ENCODE measurements at regions not wholly inside any gene's neighbourhood (a gene's known extent, or its start where the extent isn't known, plus 50 kb on each side); places are given as distances from the start of the nearest gene placed in this dataset.
"Not testable (repeated sequence)": the region's sequence is repeated elsewhere in the genome, so short reads cannot be mapped to it uniquely, and the experiment has no call there.

DNA sequence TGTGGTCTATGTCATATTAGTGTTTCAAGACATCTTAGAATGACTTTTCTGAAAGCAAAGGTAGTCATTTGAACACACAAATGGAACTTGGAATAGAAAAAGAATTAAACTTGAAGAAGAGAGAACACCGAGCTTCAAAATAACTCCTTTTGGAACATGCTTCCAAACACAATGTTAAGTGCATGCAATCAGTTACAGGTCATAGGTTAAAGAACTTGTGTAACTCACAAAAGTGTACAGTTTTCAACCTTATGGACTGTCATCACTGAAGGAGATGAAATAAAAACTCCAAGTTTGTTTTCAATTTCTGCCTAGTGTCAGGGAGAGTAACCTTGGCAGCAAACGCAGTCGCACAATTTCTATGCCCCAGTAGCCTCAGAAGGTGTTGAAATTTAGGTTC, 192.9 kb upstream of the NECTIN3 start:
- no peaks in the 10 kb centered on the region for H3K4me1 Mint-ChIP-seq (ENCODE audit: low read depth, unreplicated experiment)
- BruUV-seq (replicated peaks), result no TSS peak
- H3K4me3 Mint-ChIP-seq (ENCODE audit: low read depth, unreplicated experiment), result no peak overlapping the region
- TF ChIP-seq, protein P1, sequence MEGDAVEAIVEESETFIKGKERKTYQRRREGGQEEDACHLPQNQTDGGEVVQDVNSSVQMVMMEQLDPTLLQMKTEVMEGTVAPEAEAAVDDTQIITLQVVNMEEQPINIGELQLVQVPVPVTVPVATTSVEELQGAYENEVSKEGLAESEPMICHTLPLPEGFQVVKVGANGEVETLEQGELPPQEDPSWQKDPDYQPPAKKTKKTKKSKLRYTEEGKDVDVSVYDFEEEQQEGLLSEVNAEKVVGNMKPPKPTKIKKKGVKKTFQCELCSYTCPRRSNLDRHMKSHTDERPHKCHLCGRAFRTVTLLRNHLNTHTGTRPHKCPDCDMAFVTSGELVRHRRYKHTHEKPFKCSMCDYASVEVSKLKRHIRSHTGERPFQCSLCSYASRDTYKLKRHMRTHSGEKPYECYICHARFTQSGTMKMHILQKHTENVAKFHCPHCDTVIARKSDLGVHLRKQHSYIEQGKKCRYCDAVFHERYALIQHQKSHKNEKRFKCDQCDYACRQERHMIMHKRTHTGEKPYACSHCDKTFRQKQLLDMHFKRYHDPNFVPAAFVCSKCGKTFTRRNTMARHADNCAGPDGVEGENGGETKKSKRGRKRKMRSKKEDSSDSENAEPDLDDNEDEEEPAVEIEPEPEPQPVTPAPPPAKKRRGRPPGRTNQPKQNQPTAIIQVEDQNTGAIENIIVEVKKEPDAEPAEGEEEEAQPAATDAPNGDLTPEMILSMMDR (IDR thresholded peaks at IDR 0.05; ENCODE audit: unreplicated experiment), result no peak
- DNase-seq, result no peak
- H3K27ac Mint-ChIP-seq (ENCODE audit: unreplicated experiment), result no peak overlapping the region
- H3K9me3 Mint-ChIP-seq (ENCODE audit: low read depth, unreplicated experiment), result peaks cover 5% of the 10 kb centered on the region
- no peaks in the 10 kb centered on the region for H3K27me3 Mint-ChIP-seq (ENCODE audit: unreplicated experiment)
- intact Hi-C loops (cut with micrococcal nuclease; ENCODE audit: unreplicated experiment), result no loop called here
- CTCF ChIA-PET, result no interaction called here
- H3K36me3 Mint-ChIP-seq (ENCODE audit: insufficient read depth, unreplicated experiment), result no peaks in the 10 kb centered on the region

DNA sequence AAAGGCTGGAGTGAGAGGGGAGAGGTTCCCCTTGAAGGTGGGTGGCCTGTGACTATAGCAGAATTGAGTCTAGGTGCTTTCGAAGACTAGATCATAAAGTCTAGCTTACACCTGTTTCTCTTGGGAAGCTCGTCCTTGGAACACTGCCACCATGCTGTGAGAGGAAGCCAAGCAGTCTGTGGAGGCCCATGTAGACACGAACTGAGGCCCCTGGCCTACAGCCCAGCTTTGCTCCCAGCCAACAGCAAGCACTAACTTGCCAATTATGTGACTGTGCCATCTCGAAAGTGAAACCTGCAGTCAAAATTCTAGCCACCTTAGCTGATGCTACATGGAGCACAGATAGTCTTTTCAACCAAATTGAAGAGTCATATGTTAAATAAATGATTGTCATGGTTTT, 190.5 kb upstream of the NECTIN3 start:
- BruUV-seq (replicated peaks), result no TSS peak
- TF ChIP-seq, protein P1 (IDR thresholded peaks at IDR 0.05; ENCODE audit: unreplicated experiment), result no peak
- Mint-ChIP-seq H3K27ac (ENCODE audit: unreplicated experiment) (no peak overlapping the region), H3K27me3 (ENCODE audit: unreplicated experiment) (no peaks in the 10 kb centered on the region), H3K9me3 (ENCODE audit: low read depth, unreplicated experiment) (no peaks in the 10 kb centered on the region), H3K4me3 (ENCODE audit: low read depth, unreplicated experiment) (no peak overlapping the region), H3K36me3 (ENCODE audit: insufficient read depth, unreplicated experiment) (no peaks in the 10 kb centered on the region), H3K4me1 (ENCODE audit: low read depth, unreplicated experiment) (no peaks in the 10 kb centered on the region)
- CTCF ChIA-PET, result interaction anchor here (1.1 kb wide), 1 partner anchor 175 kb away, joined by 3 read pairs; no protein-coding TSS in a partner anchor
- intact Hi-C loops (cut with micrococcal nuclease; ENCODE audit: unreplicated experiment), result no loop called here
- DNase-seq, result peak; percentile 27

DNA sequence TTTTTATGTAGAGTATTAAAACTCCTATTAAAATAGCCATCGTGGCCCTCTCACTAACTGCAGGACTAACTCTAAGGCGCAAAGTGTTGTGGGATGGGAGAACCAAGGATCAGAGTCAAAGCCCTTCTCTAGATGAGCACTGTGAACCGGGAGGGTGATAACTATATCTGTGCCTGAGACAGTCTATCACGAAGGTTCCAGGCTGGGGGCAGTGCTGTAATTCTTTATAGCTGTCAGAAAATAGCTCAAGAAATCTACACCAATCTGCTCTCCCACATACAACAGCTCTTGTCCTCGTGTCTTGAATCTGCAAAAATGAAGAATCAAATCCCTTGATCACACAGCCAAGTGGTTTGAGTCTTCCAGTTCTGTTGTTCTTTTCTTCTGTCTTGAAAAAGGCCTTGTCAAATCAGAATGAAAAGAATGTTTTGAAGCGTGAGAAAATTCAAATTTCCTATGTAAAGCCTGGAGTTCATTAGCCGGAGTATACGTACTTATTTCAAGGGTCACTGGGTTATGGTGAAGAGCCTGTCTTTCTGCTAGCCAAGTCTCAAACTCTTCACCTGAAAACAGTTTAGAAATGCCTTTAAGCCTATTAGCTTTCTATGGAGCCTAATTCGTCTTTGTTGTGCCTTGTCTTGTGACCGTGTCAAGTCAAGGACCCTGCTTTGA, 185.3 kb upstream of the NECTIN3 start:
- no peak overlapping the region for H3K27ac Mint-ChIP-seq (ENCODE audit: unreplicated experiment)
- BruUV-seq (replicated peaks), result no TSS peak
- intact Hi-C loops (cut with micrococcal nuclease; ENCODE audit: unreplicated experiment), result no loop called here
- no peak overlapping the region for H3K4me3 Mint-ChIP-seq (ENCODE audit: low read depth, unreplicated experiment)
- no peaks in the 10 kb centered on the region for H3K9me3 Mint-ChIP-seq (ENCODE audit: low read depth, unreplicated experiment)
- CTCF ChIA-PET, result no interaction called here
- H3K4me1 Mint-ChIP-seq (ENCODE audit: low read depth, unreplicated experiment), result no peaks in the 10 kb centered on the region
- no peak for DNase-seq
- no peaks in the 10 kb centered on the region for H3K27me3 Mint-ChIP-seq (ENCODE audit: unreplicated experiment)
- H3K36me3 Mint-ChIP-seq (ENCODE audit: insufficient read depth, unreplicated experiment), result no peaks in the 10 kb centered on the region
- TF ChIP-seq, protein P1 (IDR thresholded peaks at IDR 0.05; ENCODE audit: unreplicated experiment), result no peak

DNA sequence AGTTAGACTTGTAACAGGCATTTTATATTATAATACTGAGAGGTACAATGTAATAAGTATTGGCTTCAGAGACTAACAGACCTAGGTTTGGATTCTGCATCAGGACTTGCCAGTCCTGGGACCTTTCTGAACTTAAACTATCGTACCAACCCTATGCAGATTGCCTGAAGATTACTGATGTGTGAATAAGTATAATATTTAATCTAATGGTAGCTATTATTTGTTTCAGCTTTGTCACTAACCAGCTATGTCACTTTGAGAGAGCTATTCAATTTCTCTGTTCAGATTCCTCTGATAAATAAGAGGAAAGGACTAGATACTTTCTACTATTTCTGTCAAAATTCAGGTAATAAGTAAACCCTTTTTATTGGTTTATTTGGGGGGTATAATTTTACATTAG, 184.4 kb upstream of the NECTIN3 start:
- no peak overlapping the region for H3K4me3 Mint-ChIP-seq (ENCODE audit: low read depth, unreplicated experiment)
- no TSS peak for BruUV-seq (replicated peaks)
- no peaks in the 10 kb centered on the region for H3K36me3 Mint-ChIP-seq (ENCODE audit: insufficient read depth, unreplicated experiment)
- no peaks in the 10 kb centered on the region for H3K27me3 Mint-ChIP-seq (ENCODE audit: unreplicated experiment)
- H3K9me3 Mint-ChIP-seq (ENCODE audit: low read depth, unreplicated experiment), result no peaks in the 10 kb centered on the region
- TF ChIP-seq, protein P1 (IDR thresholded peaks at IDR 0.05; ENCODE audit: unreplicated experiment), result no peak
- intact Hi-C loops (cut with micrococcal nuclease; ENCODE audit: unreplicated experiment), result no loop called here
- H3K4me1 Mint-ChIP-seq (ENCODE audit: low read depth, unreplicated experiment), result no peaks in the 10 kb centered on the region
- peak overlapping the region; percentile 39 for H3K27ac Mint-ChIP-seq (ENCODE audit: unreplicated experiment)
- no peak for DNase-seq
- CTCF ChIA-PET, result interaction anchor here (0.6 to 1.0 kb wide), 3 partner anchors 22 to 523 kb away, joined by 3 to 4 read pairs (median 4); no protein-coding TSS in a partner anchor

- H3K4me3 Mint-ChIP-seq (ENCODE audit: low read depth, unreplicated experiment), result not testable (repeated sequence)
Measured at GRCh38 chr3:110888625-110889375, 182.8 kb upstream of the NECTIN3 start.

GRCh38 chr3:110889376-110889699, 182.3 kb upstream of the NECTIN3 start:
- DNase-seq; H3K4me1 Mint-ChIP-seq (ENCODE audit: low read depth, unreplicated experiment); CTCF ChIA-PET; H3K9me3 Mint-ChIP-seq (ENCODE audit: low read depth, unreplicated experiment); H3K27ac Mint-ChIP-seq (ENCODE audit: unreplicated experiment); H3K4me3 Mint-ChIP-seq (ENCODE audit: low read depth, unreplicated experiment); H3K36me3 Mint-ChIP-seq (ENCODE audit: insufficient read depth, unreplicated experiment); intact Hi-C loops (cut with micrococcal nuclease; ENCODE audit: unreplicated experiment); H3K27me3 Mint-ChIP-seq (ENCODE audit: unreplicated experiment); BruUV-seq (replicated peaks): not testable (repeated sequence)

More at GRCh38 chr3:110888625-110889375, 182.8 kb upstream of the NECTIN3 start:
- H3K27me3 Mint-ChIP-seq (ENCODE audit: unreplicated experiment); CTCF ChIA-PET; BruUV-seq (replicated peaks); H3K4me1 Mint-ChIP-seq (ENCODE audit: low read depth, unreplicated experiment); H3K36me3 Mint-ChIP-seq (ENCODE audit: insufficient read depth, unreplicated experiment); H3K27ac Mint-ChIP-seq (ENCODE audit: unreplicated experiment); intact Hi-C loops (cut with micrococcal nuclease; ENCODE audit: unreplicated experiment); DNase-seq; H3K9me3 Mint-ChIP-seq (ENCODE audit: low read depth, unreplicated experiment): not testable (repeated sequence)

Data from Calu3 (cell line).